OCI-LY3 (cell line): ENCODE measurements at regions not wholly inside any gene's neighbourhood (a gene's known extent, or its start where the extent isn't known, plus 50 kb on each side); places are given as distances from the start of the nearest gene placed in this dataset.

ENCODE experiments used
- EZH2phosphoT487 ChIP-seq: fragments of 200-600 bp; shearing (Covaris generic); IDR thresholded peaks from 2 replicates; pipeline ENCODE4 v1.6.1; 2018; ENCODE audit warnings: antibody characterized with exemption, mixed run types, low read depth
- TF ChIP-seq, protein P1 (sequence below): fragments of 200-600, 300-600 bp; sonication (generic); IDR thresholded peaks from 2 replicates; pipeline ENCODE4 v1.5.1; 2014; ENCODE audit warnings: antibody characterized with exemption, low read length, low read depth

DNA sequence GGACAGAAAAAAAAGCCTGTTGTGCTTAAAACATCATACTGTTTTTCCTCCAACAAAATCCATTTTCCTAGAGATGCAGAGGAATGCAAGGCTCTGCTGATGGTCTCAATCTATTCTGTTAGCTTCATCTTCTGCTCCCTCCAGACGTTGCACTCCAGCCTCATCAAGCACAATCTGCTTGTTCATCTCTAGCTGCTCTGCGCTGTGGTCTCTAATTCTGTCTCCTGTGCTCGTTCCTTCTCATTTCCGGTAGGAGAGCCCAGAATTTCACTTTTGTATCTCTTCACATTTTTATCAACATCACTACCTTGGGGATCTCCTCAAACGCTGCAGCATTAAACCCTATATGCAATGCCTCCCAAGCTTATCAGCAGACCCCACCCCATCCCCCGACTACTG is 708.9 kb downstream of the RNF144A start:
- TF ChIP-seq, protein P1, sequence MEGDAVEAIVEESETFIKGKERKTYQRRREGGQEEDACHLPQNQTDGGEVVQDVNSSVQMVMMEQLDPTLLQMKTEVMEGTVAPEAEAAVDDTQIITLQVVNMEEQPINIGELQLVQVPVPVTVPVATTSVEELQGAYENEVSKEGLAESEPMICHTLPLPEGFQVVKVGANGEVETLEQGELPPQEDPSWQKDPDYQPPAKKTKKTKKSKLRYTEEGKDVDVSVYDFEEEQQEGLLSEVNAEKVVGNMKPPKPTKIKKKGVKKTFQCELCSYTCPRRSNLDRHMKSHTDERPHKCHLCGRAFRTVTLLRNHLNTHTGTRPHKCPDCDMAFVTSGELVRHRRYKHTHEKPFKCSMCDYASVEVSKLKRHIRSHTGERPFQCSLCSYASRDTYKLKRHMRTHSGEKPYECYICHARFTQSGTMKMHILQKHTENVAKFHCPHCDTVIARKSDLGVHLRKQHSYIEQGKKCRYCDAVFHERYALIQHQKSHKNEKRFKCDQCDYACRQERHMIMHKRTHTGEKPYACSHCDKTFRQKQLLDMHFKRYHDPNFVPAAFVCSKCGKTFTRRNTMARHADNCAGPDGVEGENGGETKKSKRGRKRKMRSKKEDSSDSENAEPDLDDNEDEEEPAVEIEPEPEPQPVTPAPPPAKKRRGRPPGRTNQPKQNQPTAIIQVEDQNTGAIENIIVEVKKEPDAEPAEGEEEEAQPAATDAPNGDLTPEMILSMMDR = no peak
- TF ChIP-seq EZH2phosphoT487 = no peak
